ENCODE measurements at regions not wholly inside any gene's neighbourhood (a gene's known extent, or its start where the extent isn't known, plus 50 kb on each side); places are given as distances from the start of the nearest gene placed in this dataset.
"Not testable (repeated sequence)": the region's sequence is repeated elsewhere in the genome, so short reads cannot be mapped to it uniquely, and the experiment has no call there.

DNA sequence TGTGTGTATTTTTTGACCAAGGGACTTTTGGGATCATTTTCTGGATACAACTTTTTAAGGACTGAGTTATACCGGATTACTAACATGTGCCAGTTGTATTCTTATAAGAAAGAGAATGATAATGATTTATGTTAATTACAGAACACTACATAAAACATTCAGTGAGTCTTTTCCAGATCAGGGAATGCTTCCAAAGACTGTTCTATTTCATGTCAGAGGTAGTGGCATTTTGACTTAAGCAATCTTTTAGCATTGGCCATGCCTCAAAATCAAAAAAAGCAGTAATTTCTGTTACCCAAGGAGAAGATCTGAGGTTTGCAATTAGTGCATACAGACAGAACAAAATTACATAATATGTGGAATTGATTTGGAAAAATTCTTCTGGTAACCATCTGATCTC is 413.0 kb upstream of the CDH9 start:
- DNase-seq (ENCODE audit: low spot score): no peak

DNA sequence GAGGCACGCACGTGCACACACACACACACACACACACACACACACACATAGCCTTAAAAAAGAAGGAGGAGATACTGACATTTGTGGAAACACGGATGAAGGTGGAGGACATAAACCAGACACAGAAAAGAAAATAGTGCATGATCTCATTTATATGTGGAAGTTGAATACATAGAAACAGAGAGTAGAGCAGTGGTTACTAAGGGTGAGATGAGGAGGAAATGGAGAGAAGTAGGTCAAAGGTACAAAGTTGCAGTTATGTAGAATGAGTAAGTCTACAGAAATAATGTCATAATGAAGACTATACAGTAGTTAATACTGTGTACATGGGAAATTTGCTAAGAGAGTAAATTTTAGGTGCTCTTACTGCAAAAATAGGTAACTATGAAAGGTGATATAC is 412.2 kb upstream of the CDH9 start:
- no peak for DNase-seq (ENCODE audit: low spot score)

DNA sequence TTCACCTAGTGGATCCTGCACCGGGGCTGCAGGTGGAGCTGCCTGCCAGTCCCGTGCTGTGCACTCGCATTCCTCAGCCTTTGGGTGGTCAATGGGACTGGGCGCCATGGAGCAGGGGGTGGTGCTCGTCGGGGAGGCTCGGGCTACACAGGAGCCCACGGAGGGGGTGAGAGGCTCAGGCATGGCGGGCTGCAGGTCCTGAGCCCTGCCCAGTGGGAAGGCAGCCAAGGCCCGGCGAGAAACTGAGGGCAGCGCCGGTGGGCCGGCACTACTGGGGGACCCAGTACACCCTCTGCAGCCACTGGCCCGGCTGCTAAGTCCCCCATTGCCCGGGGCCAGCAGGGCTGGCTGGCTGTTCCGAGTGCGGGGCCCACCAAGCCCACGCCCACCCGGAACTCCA is 401.0 kb upstream of the CDH9 start:
- DNase-seq (ENCODE audit: low spot score): not testable (repeated sequence)

DNA sequence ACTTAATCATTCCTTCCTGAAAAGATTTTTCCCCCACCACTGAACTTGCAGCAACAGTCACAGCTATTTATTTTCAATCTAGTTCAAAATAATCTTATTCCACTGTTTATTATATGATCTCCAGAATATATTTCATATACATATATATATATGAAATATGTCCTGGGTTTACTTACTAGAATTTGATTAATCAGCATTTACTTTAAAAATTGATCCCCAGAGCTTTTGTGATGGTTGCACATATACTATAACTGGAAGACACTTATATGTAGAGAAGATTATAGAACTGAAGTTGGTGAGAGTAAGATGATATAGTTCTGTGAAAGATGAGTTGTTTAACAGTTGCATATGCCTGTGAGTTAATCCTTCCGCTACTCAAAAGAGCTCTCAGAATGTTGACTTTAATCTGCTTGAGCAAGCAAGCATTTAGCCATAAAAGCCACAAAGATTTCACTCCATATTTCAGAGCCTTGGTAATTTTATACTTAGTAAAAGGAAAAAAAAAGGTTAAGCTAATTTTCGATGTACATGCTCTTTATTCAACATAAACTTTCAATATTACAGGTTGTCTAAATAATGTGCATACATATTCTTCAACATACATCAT is 399.3 kb upstream of the CDH9 start:
- DNase-seq (ENCODE audit: low spot score): no peak

DNA sequence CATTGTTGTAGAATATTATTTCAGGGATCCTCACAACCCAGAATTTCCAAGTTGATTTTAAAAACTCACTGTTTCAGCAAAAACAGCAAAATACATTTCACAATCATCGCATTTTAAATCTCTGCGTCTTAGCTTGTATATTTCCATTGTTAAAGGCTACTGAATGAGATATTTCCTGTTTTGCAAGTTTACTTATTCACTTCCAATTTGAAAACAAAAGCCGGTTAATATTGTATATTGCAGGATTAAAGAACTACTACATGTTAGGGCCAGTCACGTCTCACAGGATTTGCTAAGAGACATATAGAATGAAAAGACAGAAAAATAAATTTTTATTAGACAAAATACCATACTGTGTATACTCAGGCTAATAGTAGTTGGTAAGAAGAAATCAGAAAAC is 395.9 kb upstream of the CDH9 start:
- DNase-seq (ENCODE audit: low spot score): no peak

DNA sequence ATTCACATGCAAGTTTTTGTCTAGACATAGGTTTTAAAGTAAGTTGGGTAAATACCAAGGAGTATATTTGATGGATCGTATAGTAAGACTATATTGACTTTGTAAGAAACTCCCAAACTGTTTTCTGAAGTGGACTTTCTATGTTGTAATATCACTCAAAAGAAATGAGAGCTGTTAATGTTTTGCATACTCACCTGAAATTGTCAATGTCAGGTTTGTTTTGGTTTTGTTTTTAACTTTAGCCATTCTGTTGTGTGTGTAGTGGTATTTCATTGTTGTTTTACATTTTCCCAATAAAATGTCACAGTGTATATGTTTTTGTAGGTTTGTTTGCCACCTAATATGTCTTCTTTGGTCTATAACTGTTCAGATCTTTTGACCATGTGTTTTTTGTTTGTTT is 375.7 kb upstream of the CDH9 start:
- no peak for DNase-seq (ENCODE audit: low spot score)

DNA sequence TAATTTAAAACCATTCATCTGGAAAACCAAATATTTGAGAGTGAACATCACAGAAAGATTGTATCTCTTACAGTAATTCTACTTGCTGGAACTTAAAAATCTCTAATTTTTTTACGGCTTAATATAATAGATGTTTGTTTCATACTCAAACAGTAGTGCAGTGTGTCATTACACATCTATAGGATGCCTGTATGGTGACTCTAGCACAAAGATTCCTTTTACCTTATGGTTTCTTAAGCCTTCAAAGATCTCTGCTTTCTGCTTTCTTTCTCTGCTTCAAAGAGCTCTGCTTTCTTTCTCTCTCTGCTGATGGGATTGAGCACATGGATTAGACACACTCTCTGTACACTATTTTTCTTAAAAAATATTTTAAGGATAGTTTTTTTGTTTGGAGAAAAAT is 374.0 kb upstream of the CDH9 start:
- no peak for DNase-seq (ENCODE audit: low spot score)

DNA sequence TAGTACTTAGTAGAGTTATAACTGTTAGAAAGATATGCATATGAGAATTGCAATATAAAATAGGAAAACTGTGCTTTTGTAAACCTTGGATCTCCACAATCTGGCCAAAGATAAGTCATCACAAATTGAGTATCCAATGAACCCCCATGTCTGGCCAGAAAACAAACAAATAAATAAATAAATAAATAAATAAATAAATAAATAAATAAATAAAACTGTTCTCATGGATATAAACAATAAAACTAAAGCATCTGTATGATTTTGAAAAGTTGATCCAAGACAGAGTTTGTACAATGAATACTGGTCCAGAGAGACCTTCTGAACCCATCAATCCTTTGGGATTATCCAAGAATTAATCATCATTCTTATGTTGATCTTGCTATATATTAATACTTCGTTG is 367.6 kb upstream of the CDH9 start:
- no peak for DNase-seq (ENCODE audit: low spot score)

DNA sequence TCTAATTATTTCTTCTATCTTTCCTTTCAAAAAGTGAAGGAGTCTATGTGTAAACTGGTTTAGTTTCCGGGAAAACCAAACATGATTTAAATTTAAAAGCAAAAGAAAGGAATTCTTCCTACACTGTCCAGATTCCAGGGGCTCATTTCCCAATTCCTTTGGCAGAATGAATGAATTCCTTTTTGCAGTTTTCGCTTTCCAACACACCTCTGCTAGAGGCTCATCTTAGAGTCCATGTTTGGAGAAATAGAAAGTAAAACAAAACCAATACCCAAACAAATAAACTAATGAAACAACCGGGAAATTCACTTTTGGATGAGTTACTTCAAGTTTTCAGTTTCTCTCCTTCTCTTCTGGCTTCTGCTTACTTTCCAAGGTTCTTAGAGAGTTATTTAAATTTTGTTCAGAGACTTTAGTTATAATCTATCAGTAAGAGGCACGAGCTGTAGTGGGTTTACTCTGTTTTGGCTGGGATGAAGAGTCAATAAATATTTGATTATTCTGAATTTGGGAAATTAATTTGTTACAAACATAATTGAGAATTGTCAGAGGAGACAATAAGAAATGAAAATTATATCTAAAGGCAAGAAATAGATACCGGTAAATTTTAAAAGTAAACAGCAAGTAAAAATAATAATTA is 365.0 kb upstream of the CDH9 start:
- DNase-seq (ENCODE audit: low spot score): peak; percentile 57

DNA sequence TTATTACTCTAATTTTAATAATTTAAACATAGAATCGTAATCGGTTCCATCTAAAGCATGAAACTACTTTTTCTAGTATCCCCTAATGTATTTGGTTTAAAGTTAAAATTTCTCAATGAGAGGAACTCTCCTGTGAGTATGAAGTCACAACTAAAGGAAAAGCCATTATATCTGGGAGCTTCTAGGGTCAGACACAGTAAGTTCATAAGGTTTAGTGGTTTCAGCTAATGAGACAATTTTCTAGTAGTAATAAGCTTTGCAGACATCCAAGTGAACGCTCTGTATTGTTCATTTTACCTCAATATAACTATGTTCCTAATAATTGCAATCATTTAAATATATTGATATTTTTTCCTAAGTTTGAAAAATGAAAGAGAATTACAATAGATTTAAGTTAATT is 364.4 kb upstream of the CDH9 start:
- no peak for DNase-seq (ENCODE audit: low spot score)

DNA sequence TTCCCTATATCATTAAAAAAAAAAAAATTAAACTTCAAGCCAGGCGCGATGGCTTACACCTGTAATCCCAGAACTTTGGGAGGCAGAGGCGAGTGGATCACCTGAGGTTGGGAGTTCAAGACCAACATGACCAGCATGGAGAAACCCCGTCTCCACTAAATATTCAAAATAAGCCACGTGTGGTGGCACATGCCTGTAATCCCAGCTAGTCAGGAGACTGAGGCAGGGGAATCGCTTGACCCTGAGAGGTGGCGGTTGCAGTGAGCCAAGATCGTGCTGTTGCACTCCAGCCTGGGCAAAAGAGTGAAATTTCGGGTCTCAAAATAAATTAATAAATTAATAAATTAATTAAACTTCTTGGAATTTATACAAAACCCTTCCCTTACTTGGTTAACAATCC is 358.6 kb upstream of the CDH9 start:
- DNase-seq (ENCODE audit: low spot score): no peak

DNA sequence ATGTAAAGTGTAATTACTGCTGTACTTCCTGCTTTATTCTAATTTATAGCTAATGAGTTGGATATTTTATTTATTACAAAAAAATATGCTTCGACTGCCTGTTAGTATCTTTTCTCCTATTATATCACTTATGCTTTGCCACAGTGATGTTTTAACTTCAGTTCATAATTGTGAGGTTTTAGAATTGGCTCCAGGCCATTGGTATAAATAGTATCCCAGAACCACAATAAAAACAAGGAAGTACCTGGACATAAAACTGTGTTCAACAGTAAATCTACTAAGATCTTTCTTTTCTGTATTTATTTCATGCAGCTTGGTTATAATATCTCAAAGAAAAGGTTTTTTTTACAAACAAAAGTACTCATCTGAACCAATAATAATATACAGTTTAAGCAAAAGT is 354.3 kb upstream of the CDH9 start:
- no peak for DNase-seq (ENCODE audit: low spot score)

DNA sequence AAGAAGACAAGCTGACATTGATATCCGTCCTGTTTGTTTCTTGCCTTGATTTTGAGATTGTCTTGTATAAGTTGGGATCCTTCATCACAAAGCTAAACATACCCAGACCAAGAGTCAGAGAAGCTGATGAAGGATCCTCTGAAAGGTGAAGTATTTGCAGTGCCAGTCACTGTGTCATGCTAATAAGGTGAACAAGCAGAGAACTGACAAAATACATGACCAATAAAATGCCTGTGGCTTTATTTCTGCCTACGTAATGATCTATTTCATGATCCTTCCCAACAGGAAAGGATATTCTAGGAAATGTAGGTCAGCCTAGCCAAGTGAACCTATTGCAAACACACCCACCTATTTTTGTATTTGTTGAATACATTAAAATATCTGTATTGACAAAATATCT is 351.3 kb upstream of the CDH9 start:
- DNase-seq (ENCODE audit: low spot score): no peak

DNA sequence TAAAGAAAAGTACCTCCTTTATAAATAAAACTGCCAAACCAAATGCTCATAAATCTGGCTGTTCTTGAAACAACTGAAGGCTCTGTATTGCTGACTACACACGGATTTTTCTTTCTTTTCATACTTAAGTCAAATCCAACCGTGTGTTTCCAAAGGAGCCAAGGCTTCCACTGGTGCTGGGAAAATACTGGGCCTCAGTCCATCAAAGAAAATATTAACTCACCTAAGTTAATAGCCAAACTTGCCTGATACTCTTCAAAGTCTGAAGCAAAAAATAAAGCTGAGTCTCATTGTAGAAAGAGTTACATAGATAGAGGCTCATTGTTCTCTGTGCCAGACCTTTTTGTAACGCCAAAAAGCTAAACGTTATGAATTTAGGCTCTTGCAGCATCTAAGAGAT is 350.4 kb upstream of the CDH9 start:
- no peak for DNase-seq (ENCODE audit: low spot score)

DNA sequence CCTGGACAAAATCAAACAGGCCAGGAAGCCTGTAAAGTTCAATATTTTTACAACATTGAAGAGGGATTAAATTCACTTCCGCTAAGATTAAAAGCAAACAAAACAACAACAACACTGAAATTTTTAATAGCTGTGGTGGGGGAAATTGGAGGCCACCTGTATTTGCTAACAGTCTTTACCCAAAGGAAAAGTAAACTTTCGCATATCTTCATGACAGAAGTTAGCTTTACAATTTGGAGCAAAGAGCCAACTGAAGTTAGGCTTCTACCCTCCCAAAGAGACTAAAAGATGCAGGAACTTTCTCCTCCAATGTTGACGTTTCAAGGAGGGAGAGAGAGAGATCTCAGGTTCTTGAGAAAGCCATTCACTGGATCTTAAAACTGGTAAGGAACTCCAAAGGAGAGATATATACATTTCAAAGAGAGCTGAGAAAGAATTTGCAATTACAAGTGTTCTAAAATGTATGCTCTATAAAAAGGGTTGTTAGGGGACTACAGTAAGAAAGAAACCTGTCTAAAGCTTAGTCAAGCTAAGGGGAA is 349.2 kb upstream of the CDH9 start:
- DNase-seq (ENCODE audit: low spot score): no peak

DNA sequence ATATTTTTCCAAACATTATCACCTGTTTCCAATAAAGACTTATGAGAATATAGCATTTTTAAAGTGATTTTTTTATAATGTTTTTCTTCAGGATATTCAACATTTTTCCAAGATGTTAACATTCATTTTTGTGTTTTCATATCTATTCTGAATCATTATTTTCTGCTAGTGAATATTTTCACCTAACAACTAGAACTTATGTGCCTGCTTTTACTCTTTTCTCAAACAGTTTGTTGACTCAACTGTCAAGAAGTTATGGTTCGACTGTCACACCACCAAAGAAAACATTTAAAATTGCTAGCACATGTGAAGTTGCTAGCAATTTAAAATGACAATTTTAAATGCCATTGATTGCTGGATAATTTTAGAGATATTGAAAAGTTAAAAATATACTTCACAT is 343.3 kb upstream of the CDH9 start:
- no peak for DNase-seq (ENCODE audit: low spot score)

DNA sequence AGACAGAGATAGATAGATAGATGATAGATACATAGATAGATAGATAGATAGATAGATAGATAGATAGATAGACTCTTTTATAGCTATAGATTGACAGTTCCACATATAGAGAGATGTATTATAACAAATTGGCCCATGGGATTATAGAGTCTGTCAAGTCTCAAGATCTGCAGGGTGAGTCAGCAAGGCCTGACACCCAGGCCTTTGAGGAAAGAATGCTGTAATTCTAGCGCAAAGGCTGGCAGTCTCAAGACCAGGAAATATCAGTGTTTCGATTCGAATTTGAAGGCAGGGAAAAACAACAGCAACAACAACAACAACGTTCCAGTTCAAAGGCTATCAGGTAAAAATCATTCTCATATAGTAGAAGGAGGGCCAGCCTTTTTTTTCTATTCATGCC is 339.2 kb upstream of the CDH9 start:
- DNase-seq (ENCODE audit: low spot score): no peak

DNA sequence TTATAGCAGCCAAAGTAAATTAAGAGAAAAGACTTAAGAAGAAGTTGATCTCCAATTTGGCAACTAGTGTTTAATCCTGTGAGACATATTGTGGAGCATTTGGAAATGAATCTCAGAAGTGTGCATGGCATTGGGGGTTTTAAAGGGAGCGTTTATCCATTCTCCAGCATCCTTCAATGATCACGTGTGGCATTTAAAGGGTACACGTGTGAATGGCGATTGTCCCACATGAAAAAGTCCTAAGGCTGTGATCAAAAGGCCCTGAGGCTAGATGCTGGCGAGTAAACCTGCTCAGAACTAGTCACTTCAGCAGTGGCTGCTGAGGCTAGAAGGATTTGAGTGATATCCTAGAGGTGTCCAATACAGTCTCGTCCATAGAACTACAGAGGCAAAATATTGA is 315.6 kb upstream of the CDH9 start:
- no peak for DNase-seq (ENCODE audit: low spot score)

DNA sequence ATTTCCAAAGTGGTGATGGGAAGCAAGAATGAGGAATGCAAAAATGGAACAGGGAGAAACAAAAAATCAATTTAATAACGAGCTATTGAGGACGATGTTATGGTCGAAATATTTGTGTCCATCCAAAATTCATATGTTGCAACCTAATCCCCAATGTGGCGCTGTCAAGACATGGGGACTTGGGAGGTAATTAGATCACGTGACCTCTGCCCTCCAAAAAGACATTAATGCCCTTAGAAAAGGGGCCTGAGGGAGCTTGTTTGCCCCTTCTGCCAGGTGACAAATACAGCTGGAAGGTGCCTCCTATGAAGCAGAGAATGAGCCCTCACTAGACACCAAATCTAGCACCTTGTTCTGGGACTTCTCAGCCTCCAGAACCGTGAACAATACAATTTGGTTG is 315.2 kb upstream of the CDH9 start:
- DNase-seq (ENCODE audit: low spot score): no peak

DNA sequence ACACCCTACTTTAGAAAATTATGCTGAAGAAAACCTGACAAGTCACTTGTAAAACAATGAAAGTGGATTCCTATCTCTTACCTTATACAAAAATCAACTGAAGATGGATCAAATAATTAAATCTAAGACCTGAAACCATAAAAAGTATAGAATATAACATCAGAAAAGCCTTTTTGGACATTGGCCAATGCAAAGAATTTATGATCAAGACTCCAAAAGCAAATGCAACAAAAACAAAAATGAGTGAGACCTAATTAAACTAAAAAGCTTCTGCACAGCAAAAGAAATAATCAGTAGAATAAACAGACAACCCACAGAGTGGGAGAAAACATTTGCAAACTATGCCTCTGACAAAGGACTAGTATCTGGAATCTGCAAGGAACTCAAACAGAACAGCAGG is 303.0 kb upstream of the CDH9 start:
- DNase-seq (ENCODE audit: low spot score): no peak

DNA sequence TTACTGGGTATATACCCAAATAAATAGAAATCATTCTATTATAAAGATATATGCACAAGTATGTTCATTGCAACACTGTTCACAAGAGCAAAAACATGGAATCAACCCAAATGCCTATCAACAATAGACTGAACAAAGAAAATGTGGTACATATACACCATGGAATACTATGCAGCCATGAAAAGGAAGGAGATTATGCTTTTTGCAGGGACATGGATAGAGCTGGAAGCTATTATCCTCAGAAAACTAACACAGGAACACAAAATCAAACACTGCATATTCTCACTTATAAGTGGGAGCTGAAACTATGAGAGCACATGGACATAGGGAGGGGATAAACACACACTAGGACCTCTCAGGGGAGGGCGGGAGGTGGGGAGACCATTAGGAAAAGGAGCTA is 298.4 kb upstream of the CDH9 start:
- no peak for DNase-seq (ENCODE audit: low spot score)

DNA sequence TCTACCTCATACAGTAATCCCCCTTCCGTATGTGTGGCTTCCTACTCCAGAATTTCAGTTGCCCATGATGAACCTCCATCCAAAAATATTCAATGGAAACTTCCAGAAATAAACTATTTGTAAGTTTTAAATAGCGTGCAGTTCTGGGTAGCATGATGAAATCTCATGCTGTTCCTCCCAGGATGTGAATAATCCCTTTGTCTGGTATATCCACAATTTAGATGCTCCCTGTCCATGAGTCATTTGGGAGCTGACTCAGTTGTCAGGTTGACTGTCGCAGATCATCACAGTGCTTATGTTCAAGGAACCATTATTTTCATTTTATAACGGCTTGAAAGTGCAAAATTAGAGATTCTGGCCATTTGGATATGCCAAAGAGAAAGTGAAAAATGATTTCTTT is 290.1 kb upstream of the CDH9 start:
- DNase-seq (ENCODE audit: low spot score): peak; percentile 87

DNA sequence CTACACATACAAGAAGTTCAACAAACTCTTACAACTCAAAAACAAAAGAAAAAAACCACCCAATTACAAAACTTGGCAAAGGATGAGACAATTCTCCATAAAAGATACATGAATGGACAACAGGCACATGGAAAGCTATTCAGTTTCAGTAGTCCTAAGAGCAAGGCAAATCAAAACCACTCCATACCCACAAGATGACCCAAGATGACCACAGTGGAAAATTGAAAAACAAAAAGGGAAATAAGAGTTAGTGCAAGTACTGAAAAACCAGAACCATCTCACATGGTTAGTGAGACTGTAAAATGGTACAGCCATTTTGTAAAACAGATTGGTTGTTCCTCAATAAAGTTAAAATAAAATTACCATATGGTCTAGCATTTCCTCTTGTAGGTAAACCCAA is 287.1 kb upstream of the CDH9 start:
- DNase-seq (ENCODE audit: low spot score): no peak

DNA sequence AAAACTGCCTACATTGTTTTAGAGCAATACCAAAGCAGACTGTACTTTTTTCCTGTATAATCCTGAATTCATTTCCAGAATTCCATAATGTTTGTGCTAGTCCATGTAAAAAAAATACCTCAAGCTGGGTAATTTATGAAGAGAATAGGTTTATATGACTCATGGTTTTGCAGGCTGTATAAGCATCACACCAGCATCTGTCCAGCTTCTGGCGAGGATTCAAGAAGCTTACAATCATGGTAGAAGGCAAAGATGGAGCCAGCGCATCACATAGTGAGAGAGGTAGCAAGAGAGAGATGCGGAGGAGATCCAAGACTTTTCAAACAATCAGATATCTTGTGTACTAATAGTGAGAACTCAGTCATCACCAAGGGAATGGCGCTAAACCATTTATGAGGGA is 280.3 kb upstream of the CDH9 start:
- peak; percentile 24 for DNase-seq (ENCODE audit: low spot score)

Measured in A172 (cell line).